Liver (tissue), 3 donors: ENCODE measurements at regions not wholly inside any gene's neighbourhood (a gene's known extent, or its start where the extent isn't known, plus 50 kb on each side); places are given as distances from the start of the nearest gene placed in this dataset.

ENCODE experiments used
- ATF3 ChIP-seq: IDR thresholded peaks from 2 replicates; pipeline ENCODE4 v1.6.1; 2016; ENCODE audit warnings: antibody characterized with exemption
- CTCF ChIP-seq: fragments of 150-350 bp; IDR thresholded peaks from 2 replicates; pipeline ENCODE4 v1.5.1; 2017; ENCODE audit warnings: improper control_type of control experiment, low read depth, low read length; ENCODE audit not compliant: missing input control
- FOXA1 ChIP-seq: IDR thresholded peaks from 2 replicates; pipeline ENCODE4 v1.6.1; 2016; ENCODE audit warnings: antibody characterized with exemption
- GABPA ChIP-seq, 2 donors: IDR thresholded peaks in 1 of 2; conservative IDR thresholded peaks in 1 of 2; 2 replicates each; pipeline ENCODE4 v1.6.1; 2016; ENCODE audit warnings: antibody characterized with exemption in 2 of 2, mild to moderate bottlenecking in 1 of 2, moderate library complexity in 1 of 2
- HNF4A ChIP-seq, 2 donors: conservative IDR thresholded peaks; 2 replicates each; pipeline ENCODE4 v1.6.1; 2016; ENCODE audit warnings: antibody characterized with exemption in 2 of 2, mild to moderate bottlenecking in 2 of 2
- MAX ChIP-seq: IDR thresholded peaks from 2 replicates; pipeline ENCODE4 v1.6.1; 2016; ENCODE audit warnings: antibody characterized with exemption
- RAD21 ChIP-seq, 2 donors: IDR thresholded peaks; 2 replicates each; pipeline ENCODE4 v1.6.1; 2016; ENCODE audit warnings: antibody characterized with exemption in 2 of 2, mild to moderate bottlenecking in 2 of 2
- REST ChIP-seq: IDR thresholded peaks from 2 replicates; pipeline ENCODE4 v1.6.1; 2016; ENCODE audit warnings: antibody characterized with exemption, mild to moderate bottlenecking
- SP1 ChIP-seq: IDR thresholded peaks from 2 replicates; pipeline ENCODE4 v1.6.1; 2018; ENCODE audit warnings: antibody characterized with exemption, mild to moderate bottlenecking
- TAF1 ChIP-seq: conservative IDR thresholded peaks from 2 replicates; pipeline ENCODE4 v1.6.1; 2016; ENCODE audit warnings: antibody characterized with exemption, mild to moderate bottlenecking
- YY1 ChIP-seq: IDR thresholded peaks from 2 replicates; pipeline ENCODE4 v1.6.1; 2016; ENCODE audit warnings: antibody characterized with exemption, mild to moderate bottlenecking
- donor health status: healthy.
- donor health status: healthy.

GRCh38 chr16:72639494-72639893 is 408.4 kb downstream of the ZFHX3 start:
- no peak for TF ChIP-seq CTCF
- TF ChIP-seq FOXA1, result no peak
- no peak for TF ChIP-seq ATF3
- TF ChIP-seq RAD21 (IDR thresholded peaks at IDR 0.05), result no peak
- no peak for TF ChIP-seq YY1
- no peak for TF ChIP-seq MAX
- no peak for TF ChIP-seq HNF4A (conservative IDR thresholded peaks at IDR 0.05)
- no peak for TF ChIP-seq SP1
- no peak for TF ChIP-seq GABPA (IDR thresholded peaks at IDR 0.05 in 1 of 2, conservative IDR thresholded peaks at IDR 0.05 in 1 of 2)
- no peak for TF ChIP-seq TAF1
- no peak for TF ChIP-seq REST
